Neuron (in vitro differentiated cells): ENCODE measurements at regions not wholly inside any gene's neighbourhood (a gene's known extent, or its start where the extent isn't known, plus 50 kb on each side); places are given as distances from the start of the nearest gene placed in this dataset.
"Not testable (repeated sequence)": the region's sequence is repeated elsewhere in the genome, so short reads cannot be mapped to it uniquely, and the experiment has no call there.

Experiments
- H2AFZ ChIP-seq: one replicate; pipeline ENCODE4 v1.6.1; 2013; ENCODE audit warnings: low read depth, mild to moderate bottlenecking, inconsistent platforms, low read length, moderate library complexity
- H3K27me3 ChIP-seq: one replicate; pipeline ENCODE4 v1.6.1; 2013; ENCODE audit warnings: low read length; ENCODE audit not compliant: insufficient read depth
- H3K36me3 ChIP-seq: one replicate; pipeline ENCODE4 v1.6.1; 2013; ENCODE audit warnings: low read length; ENCODE audit not compliant: insufficient read depth
- H3K4me1 ChIP-seq: one replicate; pipeline ENCODE4 v1.6.1; 2013; ENCODE audit warnings: low read length; ENCODE audit not compliant: insufficient read depth
- H3K4me3 ChIP-seq: 2 replicates; pipeline ENCODE4 v1.5.1; 2013; ENCODE audit warnings: mild to moderate bottlenecking, low read length, moderate library complexity
- H3K9me3 ChIP-seq: one replicate; pipeline ENCODE4 v1.6.1; 2013; ENCODE audit warnings: low read length

DNA sequence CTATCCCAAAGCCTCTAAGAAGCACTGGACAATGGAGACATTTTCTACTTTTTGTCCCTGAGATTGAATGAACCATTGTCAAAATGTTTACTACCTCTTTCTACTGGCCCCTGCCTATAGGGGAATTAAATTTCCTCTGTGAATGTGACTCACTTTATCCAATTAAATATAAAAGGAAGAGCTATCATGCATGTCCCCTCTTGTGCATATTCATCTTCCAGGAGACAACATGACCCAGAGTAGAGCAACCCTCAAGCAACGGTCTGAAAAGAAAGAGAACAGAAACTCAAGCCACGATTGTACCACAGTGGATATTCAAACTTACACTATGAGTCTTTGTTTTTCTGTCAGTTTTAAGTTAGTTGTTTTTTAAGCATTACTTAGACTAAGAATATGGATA lies 938.4 kb upstream of the ATXN7L3B start:
- H3K4me3 ChIP-seq: no peak overlapping the region
- H3K36me3 ChIP-seq: no peaks in the 10 kb centered on the region
- H3K4me1 ChIP-seq: no peaks in the 10 kb centered on the region
- H3K9me3 ChIP-seq: no peaks in the 10 kb centered on the region
- no peaks in the 10 kb centered on the region for H3K27me3 ChIP-seq
- H2AFZ ChIP-seq: no peak overlapping the region

DNA sequence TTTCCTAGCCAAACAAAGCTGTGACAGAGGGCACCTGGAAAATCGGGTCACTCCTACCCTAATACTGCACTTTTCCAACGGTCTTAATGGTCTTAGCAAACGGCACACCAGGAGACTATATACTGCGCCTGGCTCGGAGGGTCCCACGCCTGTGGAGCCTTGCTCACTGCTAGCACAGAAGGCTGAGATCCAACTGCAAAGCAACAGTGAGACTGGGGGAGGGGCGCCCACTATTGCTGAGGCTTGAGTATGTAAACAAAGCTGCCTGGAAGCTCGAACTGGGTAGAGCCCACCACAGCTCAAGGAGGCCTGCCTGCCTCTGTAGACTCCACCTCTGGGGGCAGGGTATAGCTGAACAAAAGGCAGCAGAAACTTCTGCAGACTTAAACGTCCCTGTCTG lies 931.7 kb upstream of the ATXN7L3B start:
- H3K36me3 ChIP-seq, H3K9me3 ChIP-seq, H2AFZ ChIP-seq, H3K4me1 ChIP-seq, H3K4me3 ChIP-seq, H3K27me3 ChIP-seq: not testable (repeated sequence)

DNA sequence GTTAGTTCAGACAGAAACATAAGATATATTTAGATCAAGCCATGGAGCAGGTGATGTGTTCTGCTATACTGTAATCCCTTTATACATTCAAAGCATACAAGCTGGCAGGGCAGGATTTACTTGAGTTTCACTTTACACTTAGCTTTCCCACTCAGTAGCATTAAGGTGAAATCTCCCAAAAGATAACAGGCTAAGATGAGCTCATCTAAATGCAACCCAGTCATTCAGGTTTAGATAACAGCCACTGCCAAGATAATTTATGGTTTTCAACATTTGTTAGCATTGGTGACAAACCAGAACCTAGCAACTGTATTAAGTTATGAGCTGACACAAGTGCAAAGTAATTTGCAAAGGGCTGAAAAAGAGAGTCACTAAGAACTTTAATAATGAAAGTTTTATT lies 925.1 kb upstream of the ATXN7L3B start:
- no peaks in the 10 kb centered on the region for H3K4me1 ChIP-seq
- no peak overlapping the region for H2AFZ ChIP-seq
- no peaks in the 10 kb centered on the region for H3K36me3 ChIP-seq
- no peaks in the 10 kb centered on the region for H3K27me3 ChIP-seq
- H3K4me3 ChIP-seq: no peak overlapping the region
- H3K9me3 ChIP-seq: no peaks in the 10 kb centered on the region

DNA sequence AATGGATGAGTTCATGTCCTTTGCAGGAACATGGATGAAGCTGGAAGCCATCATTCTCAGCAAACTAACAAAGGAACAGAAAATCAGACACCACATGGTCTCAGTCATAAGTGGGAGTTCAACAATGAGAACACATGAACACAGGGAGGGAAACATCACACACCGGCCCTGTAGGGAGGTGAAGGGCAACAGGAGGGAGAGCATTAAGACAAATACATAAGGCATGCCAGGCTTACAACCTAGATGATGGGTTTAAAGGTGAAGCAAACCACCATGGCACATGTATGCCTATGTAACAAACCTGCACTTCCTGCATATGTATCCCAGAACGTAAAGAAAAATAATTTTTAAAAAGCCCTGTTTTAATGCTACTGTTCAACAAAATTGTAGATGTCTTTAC lies 914.2 kb upstream of the ATXN7L3B start:
- no peak overlapping the region for H2AFZ ChIP-seq
- no peaks in the 10 kb centered on the region for H3K27me3 ChIP-seq
- H3K36me3 ChIP-seq: no peaks in the 10 kb centered on the region
- H3K4me1 ChIP-seq: no peaks in the 10 kb centered on the region
- no peaks in the 10 kb centered on the region for H3K9me3 ChIP-seq
- H3K4me3 ChIP-seq: no peak overlapping the region

DNA sequence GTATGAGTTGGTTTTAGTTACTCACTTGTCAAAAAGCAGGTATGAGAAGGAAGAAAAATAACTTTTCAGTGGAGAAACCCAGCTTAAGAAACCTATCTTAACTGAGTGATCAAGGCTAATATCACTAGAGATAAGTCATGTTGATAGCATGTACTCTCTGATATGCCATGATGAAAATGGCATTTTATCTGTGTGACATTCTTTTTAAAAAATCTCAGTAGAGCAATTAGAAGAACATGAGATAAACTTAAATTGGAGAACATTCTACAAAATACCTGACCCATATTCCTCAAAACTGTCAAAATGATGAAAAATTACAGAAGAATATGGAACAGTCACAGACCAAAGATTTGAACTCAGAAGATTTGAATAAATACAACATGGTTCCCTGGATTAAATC lies 912.4 kb upstream of the ATXN7L3B start:
- H3K36me3 ChIP-seq: no peaks in the 10 kb centered on the region
- no peaks in the 10 kb centered on the region for H3K9me3 ChIP-seq
- H3K4me1 ChIP-seq: no peaks in the 10 kb centered on the region
- H3K27me3 ChIP-seq: no peaks in the 10 kb centered on the region
- no peak overlapping the region for H2AFZ ChIP-seq
- no peak overlapping the region for H3K4me3 ChIP-seq

DNA sequence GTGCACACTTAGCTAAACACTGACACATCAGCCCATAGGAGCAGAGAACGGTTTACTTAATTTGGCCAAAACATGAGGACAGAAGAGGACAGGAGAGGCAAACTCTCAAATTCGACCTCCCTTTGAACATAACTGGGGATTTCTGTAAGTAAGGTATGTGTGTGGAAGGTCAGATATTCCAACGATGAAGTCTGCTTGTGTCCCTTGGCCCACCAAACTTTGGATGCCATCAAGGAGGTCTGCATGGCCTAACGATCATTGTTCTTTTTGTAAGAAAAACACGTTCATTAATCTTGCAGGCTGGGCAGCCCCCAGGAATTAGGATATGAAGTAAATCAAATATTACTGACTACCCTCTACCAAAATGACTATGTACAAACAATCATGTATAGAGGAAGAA lies 908.5 kb upstream of the ATXN7L3B start:
- H3K4me1 ChIP-seq: no peaks in the 10 kb centered on the region

DNA sequence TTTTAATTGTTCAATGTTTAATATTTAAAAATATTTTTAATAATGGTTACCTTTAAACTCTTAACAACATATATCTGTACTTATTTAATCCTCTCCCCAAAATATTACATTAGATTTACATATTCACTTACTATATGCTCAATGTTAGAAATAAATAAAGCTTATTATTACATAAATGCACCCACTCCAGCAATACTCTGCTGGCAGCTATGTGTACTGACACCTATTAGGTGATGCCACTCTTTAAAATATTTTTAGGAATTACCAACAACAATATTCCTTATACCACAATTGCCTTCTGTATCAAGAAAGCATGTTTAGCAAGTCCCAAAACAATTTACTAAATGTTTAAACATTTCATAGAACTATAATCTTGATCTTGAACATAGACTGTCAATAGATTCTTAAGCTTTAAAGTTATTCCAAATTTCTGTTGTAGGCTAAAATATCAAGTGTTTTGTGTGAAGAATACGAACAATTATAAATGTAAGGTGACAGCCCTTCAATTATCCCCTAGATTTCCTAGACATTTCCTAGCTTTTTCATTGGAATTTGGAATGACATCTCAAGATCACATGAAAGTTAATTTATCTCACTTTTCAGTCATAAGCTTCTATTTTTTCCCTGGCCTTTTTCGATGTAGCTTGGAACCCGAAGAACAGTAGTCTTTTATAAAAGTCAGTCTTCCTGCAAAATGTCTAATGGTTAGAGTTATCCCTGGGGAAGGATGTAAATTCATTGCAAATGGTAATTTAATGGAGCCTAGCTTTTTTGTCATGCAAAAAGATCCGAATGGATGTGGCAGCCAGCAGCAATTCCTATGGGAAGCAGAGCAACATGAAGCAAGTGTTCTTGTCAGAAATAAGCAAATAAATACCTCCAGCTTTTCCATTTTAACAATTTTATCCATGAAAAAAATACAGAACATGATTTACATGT lies 907.5 kb upstream of the ATXN7L3B start:
- Histone ChIP-seq H3K36me3 (no peaks in the 10 kb centered on the region), H3K4me3 (no peak overlapping the region), H2AFZ (peak overlapping the region; percentile 45), H3K4me1 (no peaks in the 10 kb centered on the region), H3K27me3 (no peaks in the 10 kb centered on the region), H3K9me3 (no peaks in the 10 kb centered on the region)

More for the DNA sequence above, 908.5 kb upstream of the ATXN7L3B start:
- Histone ChIP-seq H2AFZ (no peak overlapping the region), H3K4me3 (no peak overlapping the region), H3K9me3 (no peaks in the 10 kb centered on the region), H3K27me3 (no peaks in the 10 kb centered on the region), H3K36me3 (no peaks in the 10 kb centered on the region)

DNA sequence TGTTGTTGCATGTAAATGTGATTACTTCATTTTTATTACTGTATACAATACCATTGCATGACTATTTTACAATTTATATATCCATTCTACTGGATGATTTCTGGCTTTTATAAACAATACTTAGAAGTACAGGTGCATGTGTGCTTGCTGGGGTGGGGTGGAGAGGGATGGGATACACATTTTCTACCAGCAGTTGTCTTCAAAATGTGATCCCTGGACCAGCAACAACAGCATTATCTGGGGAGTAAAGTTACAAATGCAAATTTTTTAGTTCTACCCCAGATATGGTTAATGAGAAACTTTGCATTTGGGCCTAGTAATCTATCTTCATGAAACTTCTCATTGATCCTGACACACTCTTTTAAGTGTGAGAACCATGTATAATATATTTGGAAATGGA lies 905.4 kb upstream of the ATXN7L3B start:
- Histone ChIP-seq H3K4me3 (no peak overlapping the region), H3K36me3 (no peaks in the 10 kb centered on the region), H2AFZ (no peak overlapping the region), H3K9me3 (no peaks in the 10 kb centered on the region), H3K27me3 (no peaks in the 10 kb centered on the region), H3K4me1 (no peaks in the 10 kb centered on the region)

DNA sequence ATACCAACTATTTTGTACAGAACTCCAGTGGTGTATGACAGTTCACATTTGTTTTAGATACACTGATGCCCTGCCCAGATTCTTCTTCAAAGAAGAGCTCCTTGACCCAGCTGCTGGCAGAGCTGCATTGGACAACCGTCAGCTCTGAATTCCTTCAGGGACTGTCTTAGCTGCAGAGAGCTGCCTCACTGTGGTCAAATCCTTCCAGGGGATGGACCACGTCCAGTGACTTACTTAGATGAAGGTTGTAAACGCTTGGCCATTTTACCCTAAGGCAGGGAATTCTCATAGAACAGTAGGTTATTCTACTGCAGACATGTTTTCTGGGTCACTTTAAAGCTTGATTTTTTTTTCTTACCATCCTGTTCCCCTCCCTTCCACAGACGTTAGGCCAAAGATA lies 905.0 kb upstream of the ATXN7L3B start:
- no peaks in the 10 kb centered on the region for H3K9me3 ChIP-seq

DNA sequence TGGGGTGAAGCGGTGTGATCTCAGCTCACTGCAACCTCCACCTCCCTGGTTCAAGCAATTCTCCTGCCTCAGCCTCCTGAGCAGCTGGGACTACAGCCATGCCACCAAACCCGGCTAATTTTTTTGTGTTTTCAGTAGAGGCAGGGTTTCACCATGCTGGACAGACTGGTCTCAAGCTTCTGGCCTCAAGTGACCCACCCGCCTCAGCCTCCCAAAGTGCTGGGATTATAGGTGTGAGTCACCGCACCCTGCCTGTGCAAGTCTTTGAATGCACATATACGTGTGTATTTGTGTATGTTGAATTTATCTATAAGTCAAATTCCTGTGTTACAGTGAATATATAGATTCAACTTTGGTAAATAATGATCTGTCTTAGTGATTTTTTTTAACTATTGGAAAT lies 898.2 kb upstream of the ATXN7L3B start:
- not testable (repeated sequence) for H3K27me3 ChIP-seq, H3K4me1 ChIP-seq, H3K9me3 ChIP-seq, H3K36me3 ChIP-seq, H3K4me3 ChIP-seq, H2AFZ ChIP-seq

More for the DNA sequence above, 905.0 kb upstream of the ATXN7L3B start:
- Histone ChIP-seq H3K4me1 (no peaks in the 10 kb centered on the region), H3K27me3 (no peaks in the 10 kb centered on the region), H3K36me3 (no peaks in the 10 kb centered on the region), H3K4me3 (no peak overlapping the region), H2AFZ (no peak overlapping the region)

DNA sequence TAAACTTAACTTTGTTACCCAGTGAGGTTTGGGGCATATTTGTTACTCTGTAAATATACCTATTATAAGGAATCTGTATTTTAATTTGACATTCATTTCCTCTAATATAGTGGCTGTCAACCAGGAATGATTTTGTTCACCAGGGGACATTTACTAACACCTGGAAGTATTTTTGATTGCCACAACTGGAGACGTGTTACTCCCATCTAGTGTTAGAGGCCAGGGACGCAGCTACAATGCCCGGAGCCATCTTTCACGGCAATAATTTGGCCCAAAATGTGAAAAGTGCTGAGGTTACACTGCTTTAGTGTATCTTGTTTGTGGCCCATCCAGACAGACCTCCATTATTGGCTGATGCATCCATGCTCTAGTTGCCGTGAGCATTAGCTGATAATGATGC lies 881.3 kb upstream of the ATXN7L3B start:
- Histone ChIP-seq H3K27me3 (no peaks in the 10 kb centered on the region), H3K4me1 (no peaks in the 10 kb centered on the region), H3K4me3 (no peak overlapping the region), H3K36me3 (no peaks in the 10 kb centered on the region), H2AFZ (no peak overlapping the region), H3K9me3 (no peaks in the 10 kb centered on the region)

DNA sequence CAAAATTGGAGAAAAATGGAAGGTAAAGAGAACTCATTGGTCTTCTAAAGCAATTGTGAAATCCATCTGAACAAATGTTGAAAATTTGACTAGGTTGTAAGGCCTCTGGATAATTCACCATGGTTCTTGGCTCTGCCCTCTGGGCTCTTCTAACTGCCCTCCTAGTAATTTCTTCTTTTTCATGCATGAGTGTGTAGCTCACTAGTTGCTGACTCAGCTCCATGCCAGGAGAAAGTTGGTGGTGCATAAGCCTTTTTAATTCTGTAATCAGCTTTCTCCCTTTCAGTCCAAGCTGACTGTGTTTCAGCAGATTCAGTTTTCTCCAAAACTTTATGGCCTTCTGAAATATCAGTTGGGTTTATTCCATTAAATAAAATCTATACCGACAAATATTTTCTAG lies 877.8 kb upstream of the ATXN7L3B start:
- Histone ChIP-seq H3K9me3 (no peaks in the 10 kb centered on the region), H3K27me3 (no peaks in the 10 kb centered on the region), H3K36me3 (no peaks in the 10 kb centered on the region), H2AFZ (no peak overlapping the region), H3K4me3 (no peak overlapping the region), H3K4me1 (no peaks in the 10 kb centered on the region)

DNA sequence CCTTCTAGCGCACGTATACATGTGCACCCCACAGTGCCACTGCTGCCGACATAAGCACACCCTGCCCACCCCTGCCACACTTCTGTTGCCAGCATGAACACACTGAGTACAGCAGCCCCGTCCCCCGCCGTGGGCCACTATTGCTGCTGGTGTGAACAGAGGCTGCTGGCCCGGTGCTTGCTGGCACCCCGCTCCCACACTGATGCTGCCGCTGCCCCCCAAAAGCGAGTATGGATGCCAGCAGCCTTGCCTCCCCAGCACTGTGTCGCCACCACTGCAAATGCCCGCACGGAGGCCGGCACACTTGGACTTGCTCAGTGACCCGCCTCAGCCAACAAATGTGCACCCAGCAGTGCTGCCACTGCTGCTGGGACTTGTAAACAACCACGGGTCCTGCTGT lies 872.4 kb upstream of the ATXN7L3B start:
- Histone ChIP-seq H3K36me3 (no peaks in the 10 kb centered on the region), H3K4me3 (no peak overlapping the region), H3K9me3 (no peaks in the 10 kb centered on the region), H2AFZ (no peak overlapping the region), H3K4me1 (no peaks in the 10 kb centered on the region), H3K27me3 (no peaks in the 10 kb centered on the region)

DNA sequence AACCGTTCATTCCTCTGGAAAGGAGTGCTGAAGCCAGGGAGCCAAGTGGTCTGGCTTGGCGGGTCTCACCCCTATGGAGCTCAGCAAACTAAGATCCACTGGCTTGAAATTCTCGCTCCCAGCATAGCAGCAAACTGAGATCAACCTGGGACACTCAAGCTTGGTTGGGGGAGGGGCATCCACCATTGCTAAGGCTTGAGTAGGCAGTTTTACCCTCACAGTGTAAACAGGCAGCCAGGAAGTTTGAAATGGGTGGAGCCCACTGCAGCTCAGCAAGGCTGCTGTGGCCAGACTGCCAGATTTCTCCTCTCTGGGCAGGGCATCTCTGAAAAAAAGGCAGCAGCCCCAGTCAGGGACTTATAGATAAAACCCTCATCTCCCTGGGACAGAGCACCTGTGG lies 866.1 kb upstream of the ATXN7L3B start:
- not testable (repeated sequence) for H3K4me1 ChIP-seq, H3K4me3 ChIP-seq, H3K36me3 ChIP-seq, H3K9me3 ChIP-seq, H3K27me3 ChIP-seq, H2AFZ ChIP-seq
